ENCODE measurements at regions not wholly inside any gene's neighbourhood (a gene's known extent, or its start where the extent isn't known, plus 50 kb on each side); places are given as distances from the start of the nearest gene placed in this dataset.

DNA sequence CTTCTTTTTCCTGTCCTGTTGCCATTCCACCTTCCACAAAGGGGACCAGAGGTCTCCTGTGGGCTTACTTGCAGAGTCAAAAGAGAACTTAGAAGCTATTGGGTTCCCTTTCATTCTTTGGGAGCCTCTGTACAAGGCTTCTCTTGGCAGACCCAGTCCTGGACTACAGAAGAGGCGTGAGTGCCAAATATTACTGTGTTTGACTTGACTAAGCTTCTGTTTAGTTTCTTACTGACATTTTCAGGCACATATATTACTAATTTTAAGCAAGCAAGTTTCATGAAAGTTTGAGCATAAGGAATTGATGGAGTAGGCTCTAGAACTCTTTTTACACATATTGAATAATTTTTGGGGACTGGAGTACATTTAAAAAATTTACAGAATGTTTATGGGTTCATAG lies 254.4 kb downstream of the HAPSTR1 start:
- no peak for TF ChIP-seq EZH2 (IDR thresholded peaks at IDR 0.05; ENCODE audit: insufficient read depth, low read length)
- TF ChIP-seq, protein P1, sequence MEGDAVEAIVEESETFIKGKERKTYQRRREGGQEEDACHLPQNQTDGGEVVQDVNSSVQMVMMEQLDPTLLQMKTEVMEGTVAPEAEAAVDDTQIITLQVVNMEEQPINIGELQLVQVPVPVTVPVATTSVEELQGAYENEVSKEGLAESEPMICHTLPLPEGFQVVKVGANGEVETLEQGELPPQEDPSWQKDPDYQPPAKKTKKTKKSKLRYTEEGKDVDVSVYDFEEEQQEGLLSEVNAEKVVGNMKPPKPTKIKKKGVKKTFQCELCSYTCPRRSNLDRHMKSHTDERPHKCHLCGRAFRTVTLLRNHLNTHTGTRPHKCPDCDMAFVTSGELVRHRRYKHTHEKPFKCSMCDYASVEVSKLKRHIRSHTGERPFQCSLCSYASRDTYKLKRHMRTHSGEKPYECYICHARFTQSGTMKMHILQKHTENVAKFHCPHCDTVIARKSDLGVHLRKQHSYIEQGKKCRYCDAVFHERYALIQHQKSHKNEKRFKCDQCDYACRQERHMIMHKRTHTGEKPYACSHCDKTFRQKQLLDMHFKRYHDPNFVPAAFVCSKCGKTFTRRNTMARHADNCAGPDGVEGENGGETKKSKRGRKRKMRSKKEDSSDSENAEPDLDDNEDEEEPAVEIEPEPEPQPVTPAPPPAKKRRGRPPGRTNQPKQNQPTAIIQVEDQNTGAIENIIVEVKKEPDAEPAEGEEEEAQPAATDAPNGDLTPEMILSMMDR (IDR thresholded peaks at IDR 0.05; ENCODE audit: insufficient read depth, low read depth, low read length), result no peak
